ENCODE measurements at regions not wholly inside any gene's neighbourhood (a gene's known extent, or its start where the extent isn't known, plus 50 kb on each side); places are given as distances from the start of the nearest gene placed in this dataset.

DNA sequence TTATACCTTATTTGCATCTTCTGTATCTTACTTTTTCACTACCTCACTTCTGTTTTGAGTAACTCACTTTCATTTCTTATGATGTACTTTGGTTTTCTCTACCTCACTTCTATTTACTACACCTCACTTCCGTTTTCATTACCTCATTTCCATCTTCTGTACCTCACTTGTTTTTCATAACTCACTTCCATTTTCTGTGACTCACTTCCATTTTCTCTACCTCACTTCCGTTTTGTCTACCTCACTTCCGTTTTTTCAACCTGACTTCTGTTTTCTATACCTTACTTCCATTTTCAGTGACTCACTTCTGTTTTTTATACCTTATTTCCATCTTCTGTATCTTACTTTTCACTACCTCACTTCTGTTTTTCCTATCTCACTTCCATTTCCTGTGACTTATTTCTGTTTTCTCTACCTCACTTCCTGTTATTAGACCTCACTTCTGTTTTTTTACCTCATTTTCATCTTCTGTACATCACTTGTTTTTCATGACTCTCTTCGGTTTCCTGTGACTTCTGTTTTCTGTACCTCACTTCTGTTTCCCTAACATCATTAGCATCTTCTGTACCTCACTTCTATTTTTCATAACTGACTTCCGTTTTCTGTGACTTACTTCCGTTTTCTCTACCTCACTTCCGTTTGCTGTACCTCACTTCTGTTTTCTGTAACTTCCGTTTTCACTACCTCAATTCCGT lies 493.1 kb upstream of the AKR1E2 start:
- Mint-ChIP-seq H3K4me1 (no peaks in the 10 kb centered on the region), H3K4me3 (no peak overlapping the region), H3K9me3 (peaks cover 0 to 4% of the 10 kb centered on the region in 2 donors), H3K27ac (no peak overlapping the region), H3K36me3 (no peaks in the 10 kb centered on the region), H3K27me3 (no peaks in the 10 kb centered on the region)
- no peak for DNase-seq
- ATAC-seq (replicated peaks), result peak; percentile 52 to 78

DNA sequence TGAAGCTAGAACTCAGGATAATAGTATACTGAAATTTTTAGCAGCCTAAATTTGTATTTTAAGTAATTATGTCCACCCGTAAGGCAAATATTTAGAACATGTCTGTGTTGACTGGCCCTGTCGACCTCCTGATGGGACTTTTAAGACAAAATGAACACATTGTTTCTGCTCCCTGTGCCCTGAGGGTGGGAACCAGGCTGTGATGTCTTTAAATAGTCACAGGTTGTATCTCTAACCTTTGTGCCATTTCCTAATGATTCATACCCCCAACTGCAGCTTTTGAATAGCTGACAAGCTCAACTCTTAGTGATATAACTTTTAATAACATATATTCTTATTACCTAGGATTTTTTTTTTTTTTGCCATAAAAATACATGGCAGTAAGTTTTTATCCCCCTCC lies 494.9 kb upstream of the AKR1E2 start:
- no peak overlapping the region for H3K4me3 Mint-ChIP-seq
- no peaks in the 10 kb centered on the region for H3K4me1 Mint-ChIP-seq
- no peaks in the 10 kb centered on the region for H3K36me3 Mint-ChIP-seq
- H3K27ac Mint-ChIP-seq, result no peak overlapping the region
- peaks cover 0 to 4% of the 10 kb centered on the region in 2 donors for H3K9me3 Mint-ChIP-seq
- no peaks in the 10 kb centered on the region for H3K27me3 Mint-ChIP-seq
- DNase-seq, result no peak
- ATAC-seq (replicated peaks), result no peak

GRCh38 chr10:4330636-4331035 lies 495.4 kb upstream of the AKR1E2 start:
- no peaks in the 10 kb centered on the region for H3K27me3 Mint-ChIP-seq
- H3K36me3 Mint-ChIP-seq, result no peaks in the 10 kb centered on the region
- DNase-seq (no peak), ATAC-seq (replicated peaks) (no peak)
- no peak overlapping the region for H3K4me3 Mint-ChIP-seq
- peaks cover 0 to 4% of the 10 kb centered on the region in 2 donors for H3K9me3 Mint-ChIP-seq
- H3K27ac Mint-ChIP-seq, result no peak overlapping the region
- H3K4me1 Mint-ChIP-seq, result no peaks in the 10 kb centered on the region

GRCh38 chr10:4329225-4329624 lies 496.8 kb upstream of the AKR1E2 start:
- no peak overlapping the region for H3K27ac Mint-ChIP-seq
- DNase-seq (no peak), ATAC-seq (replicated peaks) (no peak)
- peaks cover 0 to 3% of the 10 kb centered on the region in 2 donors for H3K36me3 Mint-ChIP-seq
- H3K4me3 Mint-ChIP-seq, result no peak overlapping the region
- peaks cover 0 to 3% of the 10 kb centered on the region in 2 donors for H3K27me3 Mint-ChIP-seq
- peaks cover 0 to 4% of the 10 kb centered on the region in 2 donors for H3K9me3 Mint-ChIP-seq
- no peaks in the 10 kb centered on the region for H3K4me1 Mint-ChIP-seq

- DNase-seq, result no peak
- H3K27me3 Mint-ChIP-seq, result peaks cover 0 to 3% of the 10 kb centered on the region in 2 donors
- ATAC-seq (replicated peaks), result no peak
- H3K4me3 Mint-ChIP-seq, result no peak overlapping the region
- no peaks in the 10 kb centered on the region for H3K4me1 Mint-ChIP-seq
- H3K27ac Mint-ChIP-seq, result no peak overlapping the region
- peaks cover 0 to 4% of the 10 kb centered on the region in 2 donors for H3K9me3 Mint-ChIP-seq
- H3K36me3 Mint-ChIP-seq, result peaks cover 0 to 3% of the 10 kb centered on the region in 2 donors
These were observed 499.4 kb upstream of the AKR1E2 start for GRCh38 chr10:4326647-4327046.

GRCh38 chr10:4319870-4320367 lies 506.1 kb upstream of the AKR1E2 start:
- DNase-seq (no peak), ATAC-seq (replicated peaks) (no peak)
- peaks cover 0 to 3% of the 10 kb centered on the region in 2 donors for H3K27me3 Mint-ChIP-seq
- H3K27ac Mint-ChIP-seq, result no peak overlapping the region
- peaks cover 0 to 3% of the 10 kb centered on the region in 2 donors for H3K36me3 Mint-ChIP-seq
- H3K4me1 Mint-ChIP-seq, result no peaks in the 10 kb centered on the region
- no peak overlapping the region for H3K4me3 Mint-ChIP-seq
- H3K9me3 Mint-ChIP-seq, result no peaks in the 10 kb centered on the region

GRCh38 chr10:4316161-4316810 lies 509.7 kb upstream of the AKR1E2 start:
- H3K36me3 Mint-ChIP-seq, result peaks cover 0 to 2% of the 10 kb centered on the region in 2 donors
- peaks cover 0 to under 1% of the 10 kb centered on the region in 2 donors for H3K27me3 Mint-ChIP-seq
- H3K4me3 Mint-ChIP-seq, result no peak overlapping the region
- H3K9me3 Mint-ChIP-seq, result no peaks in the 10 kb centered on the region
- H3K27ac Mint-ChIP-seq, result no peak overlapping the region
- peaks cover 0 to 1% of the 10 kb centered on the region in 2 donors for H3K4me1 Mint-ChIP-seq
- ATAC-seq (replicated peaks), result no peak
- no peak for DNase-seq

GRCh38 chr10:4315551-4315950 lies 510.5 kb upstream of the AKR1E2 start:
- ATAC-seq (replicated peaks), result no peak
- Mint-ChIP-seq H3K4me1 (peaks cover 0 to 4% of the 10 kb centered on the region in 2 donors), H3K27ac (no peak overlapping the region), H3K36me3 (peaks cover 0 to 5% of the 10 kb centered on the region in 2 donors), H3K4me3 (no peak overlapping the region), H3K9me3 (no peaks in the 10 kb centered on the region), H3K27me3 (peaks cover 0 to 4% of the 10 kb centered on the region in 2 donors)
- DNase-seq, result no peak

- Mint-ChIP-seq H3K27me3 (peaks cover 0 to 8% of the 10 kb centered on the region in 2 donors), H3K4me1 (peaks cover 0 to 4% of the 10 kb centered on the region in 2 donors), H3K27ac (no peak overlapping the region), H3K36me3 (peaks cover 0 to 5% of the 10 kb centered on the region in 2 donors), H3K9me3 (peaks cover 0 to 2% of the 10 kb centered on the region in 2 donors), H3K4me3 (no peak overlapping the region)
- DNase-seq (no peak), ATAC-seq (replicated peaks) (no peak)
These were observed 513.0 kb upstream of the AKR1E2 start for GRCh38 chr10:4313051-4313450.

GRCh38 chr10:4312051-4312835 lies 513.8 kb upstream of the AKR1E2 start:
- H3K27me3 Mint-ChIP-seq, result peaks cover 0 to 8% of the 10 kb centered on the region in 2 donors
- ATAC-seq (replicated peaks), result no peak

GRCh38 chr10:4310172-4310571 lies 515.8 kb upstream of the AKR1E2 start:
- no peak for ATAC-seq (replicated peaks)
- Mint-ChIP-seq H3K27me3 (peaks cover 0 to 8% of the 10 kb centered on the region in 2 donors), H3K4me3 (no peak overlapping the region), H3K36me3 (peaks cover 0 to 5% of the 10 kb centered on the region in 2 donors), H3K4me1 (peaks cover 0 to 4% of the 10 kb centered on the region in 2 donors), H3K27ac (no peak overlapping the region), H3K9me3 (peaks cover 0 to 2% of the 10 kb centered on the region in 2 donors)
- DNase-seq, result no peak

More at GRCh38 chr10:4312051-4312835, 513.8 kb upstream of the AKR1E2 start:
- Mint-ChIP-seq H3K4me3 (no peak overlapping the region), H3K4me1 (peaks cover 0 to 4% of the 10 kb centered on the region in 2 donors), H3K36me3 (peaks cover 0 to 5% of the 10 kb centered on the region in 2 donors), H3K9me3 (peaks cover 0 to 2% of the 10 kb centered on the region in 2 donors), H3K27ac (no peak overlapping the region)
- no peak for DNase-seq

GRCh38 chr10:4307910-4308309 lies 518.1 kb upstream of the AKR1E2 start:
- no peak for ATAC-seq (replicated peaks)
- peaks cover 0 to 2% of the 10 kb centered on the region in 2 donors for H3K9me3 Mint-ChIP-seq
- peaks cover 0 to 10% of the 10 kb centered on the region in 2 donors for H3K27me3 Mint-ChIP-seq
- H3K36me3 Mint-ChIP-seq, result peaks cover 0 to 5% of the 10 kb centered on the region in 2 donors
- DNase-seq, result no peak
- H3K4me1 Mint-ChIP-seq, result peaks cover 6 to 8% of the 10 kb centered on the region in 2 donors
- no peak overlapping the region for H3K27ac Mint-ChIP-seq
- no peak overlapping the region for H3K4me3 Mint-ChIP-seq

DNA sequence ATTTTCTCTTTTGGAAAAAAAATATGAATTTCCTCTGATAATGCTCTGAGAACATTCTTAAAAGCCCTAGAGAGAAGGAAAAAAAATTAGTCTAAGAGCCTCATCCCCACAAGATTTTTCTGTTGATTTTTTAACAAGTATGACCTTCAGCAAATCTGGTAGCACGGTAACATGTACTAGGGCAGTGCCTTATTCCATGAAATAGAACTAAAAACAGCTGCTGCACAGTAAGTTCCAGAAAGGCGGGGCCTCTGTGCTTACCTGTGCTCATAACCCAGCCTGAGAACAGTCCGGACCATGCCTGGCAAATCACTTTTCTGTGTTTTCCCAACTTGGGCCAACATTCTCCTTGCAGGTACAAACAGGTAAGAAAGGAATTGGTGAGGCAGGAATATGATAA lies 519.1 kb upstream of the AKR1E2 start:
- Mint-ChIP-seq H3K4me1 (peaks cover 6 to 8% of the 10 kb centered on the region in 2 donors), H3K36me3 (peaks cover 0 to 5% of the 10 kb centered on the region in 2 donors), H3K9me3 (peaks cover 0 to 2% of the 10 kb centered on the region in 2 donors), H3K27ac (no peak overlapping the region), H3K27me3 (peaks cover 0 to 13% of the 10 kb centered on the region in 2 donors), H3K4me3 (no peak overlapping the region)
- no peak for DNase-seq
- no peak for ATAC-seq (replicated peaks)

DNA sequence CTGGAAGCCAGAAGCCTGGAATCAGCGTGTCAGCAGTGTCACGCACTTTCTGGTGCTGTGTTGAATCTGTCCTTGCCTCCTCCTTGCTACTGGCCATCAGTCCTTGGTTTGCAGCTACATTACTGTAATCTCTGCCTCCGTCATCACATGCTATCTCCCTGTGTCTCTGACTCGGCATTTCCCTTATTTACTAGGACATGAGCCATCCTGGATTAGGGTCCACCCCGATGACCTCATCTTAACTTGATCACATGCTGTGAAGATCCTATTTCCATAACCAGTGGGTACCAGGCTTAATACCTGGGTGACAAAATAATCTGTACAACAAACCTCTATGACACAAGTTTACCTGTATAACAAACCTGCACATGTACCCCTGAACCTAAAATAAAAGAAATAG lies 518.0 kb upstream of the KLF6 start:
- H3K9me3 Mint-ChIP-seq, result no peaks in the 10 kb centered on the region
- H3K27ac Mint-ChIP-seq, result no peak overlapping the region
- H3K4me1 Mint-ChIP-seq, result peaks cover 3 to 6% of the 10 kb centered on the region in 2 donors
- DNase-seq (no peak), ATAC-seq (replicated peaks) (no peak)
- H3K4me3 Mint-ChIP-seq, result no peak overlapping the region
- no peaks in the 10 kb centered on the region for H3K36me3 Mint-ChIP-seq
- peaks cover 0 to 4% of the 10 kb centered on the region in 2 donors for H3K27me3 Mint-ChIP-seq
